Neural cell (in vitro differentiated cells): ENCODE measurements at regions not wholly inside any gene's neighbourhood (a gene's known extent, or its start where the extent isn't known, plus 50 kb on each side); places are given as distances from the start of the nearest gene placed in this dataset.

Experiments
- H2AFZ ChIP-seq: fragments of 200-600, 300-800 bp; sonication (generic), shearing (Covaris generic); 2 replicates; pipeline ENCODE4 v1.6.0; 2014; ENCODE audit warnings: low read depth, mild to moderate bottlenecking, antibody characterized with exemption, low read length, moderate library complexity
- H3F3A ChIP-seq: fragments of 200-600 bp; shearing (Covaris generic); 2 replicates; pipeline ENCODE4 v1.6.1; 2016; ENCODE audit warnings: mild to moderate bottlenecking, moderate library complexity, mixed read lengths, antibody characterized with exemption, low read length; ENCODE audit not compliant: insufficient read depth, poor library complexity, severe bottlenecking
- H3K27ac ChIP-seq: fragments of 200-600, 300-800 bp; sonication (generic), shearing (Covaris generic); 2 replicates; pipeline ENCODE4 v1.5.1; 2014; ENCODE audit warnings: mild to moderate bottlenecking, low read length, moderate library complexity
- H3K27me3 ChIP-seq: fragments of 300-800, 200-600 bp; sonication (generic), shearing (Covaris generic); 2 replicates; pipeline ENCODE4 v1.6.0; 2014; ENCODE audit warnings: mild to moderate bottlenecking, low read depth, low read length, moderate library complexity; ENCODE audit not compliant: insufficient read depth
- H3K36me3 ChIP-seq: fragments of 300-800, 200-600 bp; sonication (generic), shearing (Covaris generic); 2 replicates; pipeline ENCODE4 v1.5.1; 2014; ENCODE audit warnings: mild to moderate bottlenecking, antibody characterized with exemption, low read length, moderate library complexity; ENCODE audit not compliant: insufficient read depth
- H3K4me2 ChIP-seq: fragments of 300-800, 200-600 bp; sonication (generic), shearing (Covaris generic); 2 replicates; pipeline ENCODE4 v1.6.0; 2014; ENCODE audit warnings: mild to moderate bottlenecking, low read length
- H3K4me3 ChIP-seq: fragments of 300-800, 200-600 bp; sonication (generic), shearing (Covaris generic); 2 replicates; pipeline ENCODE4 v1.5.1; 2014; ENCODE audit warnings: mild to moderate bottlenecking, low read length, moderate library complexity
- H3K79me2 ChIP-seq: fragments of 200-600 bp; shearing (Covaris generic); replicated peaks from 2 replicates; pipeline ENCODE4 v1.6.0; 2014; ENCODE audit warnings: mild to moderate bottlenecking, low read length, moderate library complexity; ENCODE audit not compliant: insufficient read depth
- H3K9ac ChIP-seq: fragments of 300-800, 200-600 bp; sonication (generic), shearing (Covaris generic); 2 replicates; pipeline ENCODE4 v1.6.1; 2016; ENCODE audit warnings: mild to moderate bottlenecking, low read length, mixed read lengths
- H3K9me2 ChIP-seq: fragments of 200-600 bp; shearing (Covaris generic); 2 replicates; pipeline ENCODE4 v1.6.1; 2016; ENCODE audit warnings: mild to moderate bottlenecking, low read length, mixed read lengths; ENCODE audit not compliant: insufficient read depth
- H3K9me3 ChIP-seq: fragments of 200-600, 300-800 bp; sonication (generic), shearing (Covaris generic); 2 replicates; pipeline ENCODE4 v1.6.1; 2016; ENCODE audit warnings: mild to moderate bottlenecking, mixed run types, low read length, moderate library complexity, mixed read lengths
- H4K20me1 ChIP-seq: fragments of 200-600 bp; shearing (Covaris generic); 2 replicates; pipeline ENCODE4 v1.6.1; 2016; ENCODE audit warnings: mild to moderate bottlenecking, mixed run types; ENCODE audit not compliant: insufficient read depth
- EP300 ChIP-seq: fragments of 450-650 bp; conservative IDR thresholded peaks from 2 replicates; pipeline ENCODE4 v1.6.1; 2014; ENCODE audit warnings: antibody characterized with exemption, mild to moderate bottlenecking, moderate library complexity; ENCODE audit not compliant: poor library complexity, severe bottlenecking
- EZH2 ChIP-seq: fragments of 200-600, 300-800 bp; shearing (Covaris generic), sonication (generic); IDR thresholded peaks from 2 replicates; pipeline ENCODE4 v1.6.1; 2014; ENCODE audit warnings: antibody characterized with exemption, low read length, borderline replicate concordance, mild to moderate bottlenecking; ENCODE audit not compliant: insufficient read depth, poor library complexity, severe bottlenecking
- MXI1 ChIP-seq: fragments of 450-650 bp; conservative IDR thresholded peaks from 2 replicates; pipeline ENCODE4 v1.6.1; 2014; ENCODE audit warnings: antibody characterized with exemption, mild to moderate bottlenecking; ENCODE audit not compliant: poor library complexity, severe bottlenecking
- POLR2AphosphoS5 ChIP-seq: IDR thresholded peaks from 2 replicates; pipeline ENCODE4 v1.6.1; 2012
- RAD21 ChIP-seq: fragments of 450-650 bp; conservative IDR thresholded peaks from 2 replicates; pipeline ENCODE4 v1.6.1; 2014; ENCODE audit warnings: antibody characterized with exemption, mild to moderate bottlenecking, moderate library complexity
- SMC3 ChIP-seq: fragments of 450-650 bp; conservative IDR thresholded peaks from 2 replicates; pipeline ENCODE4 v1.6.1; 2014; ENCODE audit warnings: antibody characterized with exemption, mild to moderate bottlenecking, moderate library complexity; ENCODE audit not compliant: poor library complexity
- TAF1 ChIP-seq: IDR thresholded peaks from 2 replicates; pipeline ENCODE4 v1.6.1; 2012; ENCODE audit warnings: low read depth
- TF ChIP-seq, protein P1 (sequence below): fragments of 450-650 bp; IDR thresholded peaks from 2 replicates; pipeline ENCODE4 v1.5.1; 2014; ENCODE audit warnings: antibody characterized with exemption, mild to moderate bottlenecking, moderate library complexity; ENCODE audit not compliant: poor library complexity, severe bottlenecking
- TF ChIP-seq, protein P2 (sequence below): IDR thresholded peaks from 2 replicates; pipeline ENCODE4 v1.6.1; 2012; ENCODE audit warnings: borderline replicate concordance

DNA sequence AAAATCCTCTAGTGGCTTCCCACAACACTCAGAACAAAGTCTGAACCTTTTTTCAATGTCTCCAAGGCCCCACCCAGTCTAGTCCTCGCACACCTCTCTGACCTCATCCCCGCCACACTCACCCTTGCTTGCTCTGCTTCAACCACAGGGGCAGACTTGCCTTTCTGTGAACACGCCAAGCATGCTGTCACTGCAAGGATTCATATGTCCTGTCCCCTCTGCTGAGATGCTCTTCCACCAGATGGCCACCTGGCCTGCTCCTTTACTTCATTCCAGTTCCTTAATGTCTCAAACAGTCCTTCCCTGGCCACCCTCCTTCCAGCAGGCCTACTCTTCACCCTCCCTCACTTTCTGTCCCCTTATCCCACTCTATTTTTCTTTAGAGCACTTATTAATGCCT, 60.6 kb upstream of the ARHGAP20 start:
- H3K27me3 ChIP-seq = no peaks in the 10 kb centered on the region
- H3F3A ChIP-seq = no peaks in the 10 kb centered on the region
- no peaks in the 10 kb centered on the region for H3K36me3 ChIP-seq
- H4K20me1 ChIP-seq = no peaks in the 10 kb centered on the region
- no peaks in the 10 kb centered on the region for H3K79me2 ChIP-seq
- H2AFZ ChIP-seq = no peak overlapping the region
- no peaks in the 10 kb centered on the region for H3K9me2 ChIP-seq
- no peak overlapping the region for H3K4me2 ChIP-seq
- H3K9ac ChIP-seq = no peak overlapping the region
- TF ChIP-seq SMC3 (no peak), RAD21 (no peak)
- TF ChIP-seq, protein P1, sequence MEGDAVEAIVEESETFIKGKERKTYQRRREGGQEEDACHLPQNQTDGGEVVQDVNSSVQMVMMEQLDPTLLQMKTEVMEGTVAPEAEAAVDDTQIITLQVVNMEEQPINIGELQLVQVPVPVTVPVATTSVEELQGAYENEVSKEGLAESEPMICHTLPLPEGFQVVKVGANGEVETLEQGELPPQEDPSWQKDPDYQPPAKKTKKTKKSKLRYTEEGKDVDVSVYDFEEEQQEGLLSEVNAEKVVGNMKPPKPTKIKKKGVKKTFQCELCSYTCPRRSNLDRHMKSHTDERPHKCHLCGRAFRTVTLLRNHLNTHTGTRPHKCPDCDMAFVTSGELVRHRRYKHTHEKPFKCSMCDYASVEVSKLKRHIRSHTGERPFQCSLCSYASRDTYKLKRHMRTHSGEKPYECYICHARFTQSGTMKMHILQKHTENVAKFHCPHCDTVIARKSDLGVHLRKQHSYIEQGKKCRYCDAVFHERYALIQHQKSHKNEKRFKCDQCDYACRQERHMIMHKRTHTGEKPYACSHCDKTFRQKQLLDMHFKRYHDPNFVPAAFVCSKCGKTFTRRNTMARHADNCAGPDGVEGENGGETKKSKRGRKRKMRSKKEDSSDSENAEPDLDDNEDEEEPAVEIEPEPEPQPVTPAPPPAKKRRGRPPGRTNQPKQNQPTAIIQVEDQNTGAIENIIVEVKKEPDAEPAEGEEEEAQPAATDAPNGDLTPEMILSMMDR = no peak
- no peak overlapping the region for H3K27ac ChIP-seq
- no peaks in the 10 kb centered on the region for H3K9me3 ChIP-seq
- H3K4me3 ChIP-seq = no peak overlapping the region

DNA sequence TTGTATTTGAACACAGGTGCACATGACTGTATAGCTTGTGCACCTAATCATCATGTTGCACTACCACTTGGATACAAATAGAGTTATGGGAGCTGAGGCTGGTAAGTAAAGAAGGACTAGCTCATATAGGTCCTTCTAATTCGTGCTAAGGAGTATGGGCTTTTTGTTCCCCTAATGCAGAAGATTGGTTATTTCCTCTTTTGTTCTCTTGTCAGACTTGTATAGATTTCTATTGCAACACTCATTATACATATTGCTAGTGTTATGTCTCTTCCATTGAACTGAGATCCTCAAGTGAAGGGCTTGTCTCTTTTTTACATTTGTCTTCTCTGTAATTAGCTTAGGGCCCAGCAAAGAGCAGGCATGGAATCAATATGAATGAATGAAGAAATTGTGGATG, 54.1 kb upstream of the ARHGAP20 start:
- Histone ChIP-seq H3K79me2 (no peaks in the 10 kb centered on the region), H3K9me3 (no peaks in the 10 kb centered on the region), H3K4me2 (no peak overlapping the region), H3F3A (no peaks in the 10 kb centered on the region), H2AFZ (no peak overlapping the region), H3K9ac (no peak overlapping the region), H3K27me3 (no peaks in the 10 kb centered on the region), H3K9me2 (no peaks in the 10 kb centered on the region), H4K20me1 (no peaks in the 10 kb centered on the region), H3K4me3 (no peak overlapping the region), H3K36me3 (no peaks in the 10 kb centered on the region), H3K27ac (no peak overlapping the region)
- TF ChIP-seq SMC3 (no peak), POLR2AphosphoS5 (no peak), TAF1 (no peak), RAD21 (no peak), EZH2 (no peak), MXI1 (no peak), EP300 (no peak)
- TF ChIP-seq, protein P1 = no peak
- TF ChIP-seq, protein P2, sequence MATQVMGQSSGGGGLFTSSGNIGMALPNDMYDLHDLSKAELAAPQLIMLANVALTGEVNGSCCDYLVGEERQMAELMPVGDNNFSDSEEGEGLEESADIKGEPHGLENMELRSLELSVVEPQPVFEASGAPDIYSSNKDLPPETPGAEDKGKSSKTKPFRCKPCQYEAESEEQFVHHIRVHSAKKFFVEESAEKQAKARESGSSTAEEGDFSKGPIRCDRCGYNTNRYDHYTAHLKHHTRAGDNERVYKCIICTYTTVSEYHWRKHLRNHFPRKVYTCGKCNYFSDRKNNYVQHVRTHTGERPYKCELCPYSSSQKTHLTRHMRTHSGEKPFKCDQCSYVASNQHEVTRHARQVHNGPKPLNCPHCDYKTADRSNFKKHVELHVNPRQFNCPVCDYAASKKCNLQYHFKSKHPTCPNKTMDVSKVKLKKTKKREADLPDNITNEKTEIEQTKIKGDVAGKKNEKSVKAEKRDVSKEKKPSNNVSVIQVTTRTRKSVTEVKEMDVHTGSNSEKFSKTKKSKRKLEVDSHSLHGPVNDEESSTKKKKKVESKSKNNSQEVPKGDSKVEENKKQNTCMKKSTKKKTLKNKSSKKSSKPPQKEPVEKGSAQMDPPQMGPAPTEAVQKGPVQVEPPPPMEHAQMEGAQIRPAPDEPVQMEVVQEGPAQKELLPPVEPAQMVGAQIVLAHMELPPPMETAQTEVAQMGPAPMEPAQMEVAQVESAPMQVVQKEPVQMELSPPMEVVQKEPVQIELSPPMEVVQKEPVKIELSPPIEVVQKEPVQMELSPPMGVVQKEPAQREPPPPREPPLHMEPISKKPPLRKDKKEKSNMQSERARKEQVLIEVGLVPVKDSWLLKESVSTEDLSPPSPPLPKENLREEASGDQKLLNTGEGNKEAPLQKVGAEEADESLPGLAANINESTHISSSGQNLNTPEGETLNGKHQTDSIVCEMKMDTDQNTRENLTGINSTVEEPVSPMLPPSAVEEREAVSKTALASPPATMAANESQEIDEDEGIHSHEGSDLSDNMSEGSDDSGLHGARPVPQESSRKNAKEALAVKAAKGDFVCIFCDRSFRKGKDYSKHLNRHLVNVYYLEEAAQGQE = no peak
